Spleen (tissue), 7 donors: ENCODE measurements at regions not wholly inside any gene's neighbourhood (a gene's known extent, or its start where the extent isn't known, plus 50 kb on each side); places are given as distances from the start of the nearest gene placed in this dataset.
"Not testable (repeated sequence)": the region's sequence is repeated elsewhere in the genome, so short reads cannot be mapped to it uniquely, and the experiment has no call there.

Source experiments
- CTCF ChIP-seq, 11 experiments: fragments of 200-600 bp in 7 of 11; fragments of 450-650 bp in 4 of 11; sonication (generic) in 4 of 11; IDR thresholded peaks in 8 of 11; conservative IDR thresholded peaks in 3 of 11; 1 replicate in 7 of 11; 2 replicates in 4 of 11; pipeline versions ENCODE4 v1.4.0 to v1.8.0; 2016 to 2021; ENCODE audit warnings: antibody characterized with exemption in 11 of 11, inconsistent platforms in 4 of 11, mild to moderate bottlenecking in 1 of 11
- POLR2A ChIP-seq, 3 donors: fragments of 450-650 bp; IDR thresholded peaks; one replicate each; pipeline ENCODE4 v1.5.1; 2017; ENCODE audit warnings: antibody characterized with exemption in 3 of 3, mild to moderate bottlenecking in 1 of 3
- POLR2AphosphoS5 ChIP-seq, 3 donors: sonication (generic); formaldehyde crosslinking; IDR thresholded peaks; one replicate each; pipeline ENCODE4 v1.5.1; 2017; ENCODE audit warnings: antibody characterized with exemption in 3 of 3
- donor health status: DM: no; HTN: no; CAD: no; lungs with moderate emphysema.
- donor health status: DM: no; HTN: no; CAD: no.
- donor health status: DM: no; HTN: no; CAD: no.

DNA sequence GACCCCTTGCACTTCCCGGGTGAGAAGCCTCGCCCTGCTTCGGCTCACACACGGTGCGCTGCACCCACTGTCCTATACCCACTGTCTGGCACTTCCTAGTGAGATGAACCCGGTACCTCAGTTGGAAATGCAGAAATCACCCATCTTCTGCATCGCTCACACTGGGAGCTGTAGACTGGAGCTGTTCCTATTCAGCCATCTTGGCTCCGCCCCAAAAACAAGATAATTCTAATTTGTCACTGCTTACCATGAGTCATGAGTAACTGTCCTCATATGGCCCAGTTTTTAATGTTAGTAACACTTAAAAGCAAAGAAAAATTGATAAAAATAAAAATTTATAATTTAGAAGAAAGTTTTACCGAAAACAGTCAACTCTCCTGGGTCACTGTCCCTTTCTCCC is 283.3 kb upstream of the COBL start:
- not testable (repeated sequence) for TF ChIP-seq CTCF (IDR thresholded peaks at IDR 0.05 in 8 of 11, conservative IDR thresholded peaks at IDR 0.05 in 3 of 11); POLR2AphosphoS5 (IDR thresholded peaks at IDR 0.05); POLR2A (IDR thresholded peaks at IDR 0.05)
